ENCODE measurements at regions not wholly inside any gene's neighbourhood (a gene's known extent, or its start where the extent isn't known, plus 50 kb on each side); places are given as distances from the start of the nearest gene placed in this dataset.

DNA sequence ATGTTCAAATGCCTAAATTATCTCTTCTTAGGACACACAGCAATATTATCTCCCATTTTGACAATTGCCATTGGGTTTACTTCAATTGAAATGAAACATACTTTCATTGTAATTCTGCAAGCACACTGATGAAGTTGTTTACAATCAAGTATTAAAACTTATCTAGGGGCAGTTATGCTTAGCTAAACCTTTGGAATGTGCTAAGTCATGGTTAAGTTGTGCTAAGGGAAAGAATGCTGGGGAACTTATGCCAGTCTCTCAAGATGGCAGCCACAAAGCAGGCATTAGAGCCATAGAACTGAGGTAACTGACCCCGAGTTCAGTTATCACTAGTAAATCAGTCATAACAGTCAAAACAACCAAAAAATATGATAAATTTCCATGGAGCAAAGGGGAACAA is 59.1 kb upstream of the NT5E start:
- H3K4me1 ChIP-seq (ENCODE audit: control insufficient read depth, insufficient read depth, low read length) = no peaks in the 10 kb centered on the region
- ChIA-PET CTCF (interaction anchor here (0.6 to 1.4 kb wide), 2 partner anchors 92 to 145 kb away, joined by 3 to 7 read pairs; no protein-coding TSS in a partner anchor), POLR2A (no interaction called here)

DNA sequence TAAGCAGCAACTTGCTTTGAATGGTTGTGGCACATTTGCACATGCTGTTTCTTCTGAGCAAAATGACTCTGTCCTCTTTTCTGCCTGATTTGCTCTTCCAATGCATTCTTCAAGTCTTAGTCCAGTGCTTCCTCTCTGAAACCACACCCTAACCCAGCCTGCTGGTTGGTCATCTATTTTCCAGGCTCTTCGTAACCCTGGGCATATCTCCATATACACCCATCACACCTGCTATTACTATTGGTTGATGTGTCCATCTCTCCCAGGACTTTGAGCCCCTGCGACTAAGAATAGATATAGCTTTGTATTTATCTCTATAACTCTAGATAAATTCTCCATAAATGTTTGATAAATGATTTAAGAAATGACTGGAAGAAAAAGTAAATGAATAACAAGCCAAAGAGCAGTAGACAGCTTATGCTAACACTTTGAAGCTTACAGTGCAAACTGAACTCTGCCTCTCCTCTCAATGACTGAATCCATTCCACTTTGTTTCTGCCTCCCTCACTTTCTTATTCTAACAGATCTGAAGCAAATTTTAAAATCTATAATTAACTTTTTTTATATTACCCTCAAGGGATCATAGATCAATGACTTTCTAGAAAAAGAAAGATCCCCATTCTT is 59.7 kb upstream of the NT5E start:
- POLR2A ChIA-PET = no interaction called here
- Histone ChIP-seq H3K36me3 (ENCODE audit: control insufficient read depth in 2 of 2, insufficient read depth in 1 of 2, low read length in 2 of 2) (no peaks in the 10 kb centered on the region), H3K27ac (ENCODE audit: extremely low read depth, low read depth, low read length) (no peak overlapping the region), H3K4me3 (ENCODE audit: low read depth, low read length) (no peak overlapping the region), H3K4me1 (ENCODE audit: control insufficient read depth, insufficient read depth, low read length) (no peaks in the 10 kb centered on the region), H3K9me3 (ENCODE audit: control insufficient read depth, insufficient read depth, low read depth, low read length) (no peaks in the 10 kb centered on the region)
- CTCF ChIA-PET = interaction anchor here (0.6 to 1.4 kb wide), 4 partner anchors 41 to 897 kb away, joined by 3 to 7 read pairs (median 3); no protein-coding TSS in a partner anchor
- TF ChIP-seq ZNF174 (tag by site-specific recombination; IDR thresholded peaks at IDR 0.05) (no peak), ZNF324 (tag by site-specific recombination; IDR thresholded peaks at IDR 0.05) (no peak), ZNF660 (tag by site-specific recombination; IDR thresholded peaks at IDR 0.05) (no peak), RBAK (tag by site-specific recombination; IDR thresholded peaks at IDR 0.05) (no peak), ZNF155 (tag by site-specific recombination; IDR thresholded peaks at IDR 0.05) (no peak), ZBTB7A (tag by site-specific recombination; IDR thresholded peaks at IDR 0.05; ENCODE audit: low read depth) (no peak), ZNF169 (tag by site-specific recombination; IDR thresholded peaks at IDR 0.05) (no peak), HOXA7 (CRISPR knock-in tag; IDR thresholded peaks at IDR 0.05; ENCODE audit: borderline replicate concordance) (no peak), ZNF404 (tag by site-specific recombination; IDR thresholded peaks at IDR 0.05) (no peak), ZNF48 (tag by site-specific recombination; IDR thresholded peaks at IDR 0.05) (no peak)
- TF ChIP-seq, protein P1, sequence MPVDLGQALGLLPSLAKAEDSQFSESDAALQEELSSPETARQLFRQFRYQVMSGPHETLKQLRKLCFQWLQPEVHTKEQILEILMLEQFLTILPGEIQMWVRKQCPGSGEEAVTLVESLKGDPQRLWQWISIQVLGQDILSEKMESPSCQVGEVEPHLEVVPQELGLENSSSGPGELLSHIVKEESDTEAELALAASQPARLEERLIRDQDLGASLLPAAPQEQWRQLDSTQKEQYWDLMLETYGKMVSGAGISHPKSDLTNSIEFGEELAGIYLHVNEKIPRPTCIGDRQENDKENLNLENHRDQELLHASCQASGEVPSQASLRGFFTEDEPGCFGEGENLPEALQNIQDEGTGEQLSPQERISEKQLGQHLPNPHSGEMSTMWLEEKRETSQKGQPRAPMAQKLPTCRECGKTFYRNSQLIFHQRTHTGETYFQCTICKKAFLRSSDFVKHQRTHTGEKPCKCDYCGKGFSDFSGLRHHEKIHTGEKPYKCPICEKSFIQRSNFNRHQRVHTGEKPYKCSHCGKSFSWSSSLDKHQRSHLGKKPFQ (tag by site-specific recombination; IDR thresholded peaks at IDR 0.05) = no peak
- TF ChIP-seq, protein P2, sequence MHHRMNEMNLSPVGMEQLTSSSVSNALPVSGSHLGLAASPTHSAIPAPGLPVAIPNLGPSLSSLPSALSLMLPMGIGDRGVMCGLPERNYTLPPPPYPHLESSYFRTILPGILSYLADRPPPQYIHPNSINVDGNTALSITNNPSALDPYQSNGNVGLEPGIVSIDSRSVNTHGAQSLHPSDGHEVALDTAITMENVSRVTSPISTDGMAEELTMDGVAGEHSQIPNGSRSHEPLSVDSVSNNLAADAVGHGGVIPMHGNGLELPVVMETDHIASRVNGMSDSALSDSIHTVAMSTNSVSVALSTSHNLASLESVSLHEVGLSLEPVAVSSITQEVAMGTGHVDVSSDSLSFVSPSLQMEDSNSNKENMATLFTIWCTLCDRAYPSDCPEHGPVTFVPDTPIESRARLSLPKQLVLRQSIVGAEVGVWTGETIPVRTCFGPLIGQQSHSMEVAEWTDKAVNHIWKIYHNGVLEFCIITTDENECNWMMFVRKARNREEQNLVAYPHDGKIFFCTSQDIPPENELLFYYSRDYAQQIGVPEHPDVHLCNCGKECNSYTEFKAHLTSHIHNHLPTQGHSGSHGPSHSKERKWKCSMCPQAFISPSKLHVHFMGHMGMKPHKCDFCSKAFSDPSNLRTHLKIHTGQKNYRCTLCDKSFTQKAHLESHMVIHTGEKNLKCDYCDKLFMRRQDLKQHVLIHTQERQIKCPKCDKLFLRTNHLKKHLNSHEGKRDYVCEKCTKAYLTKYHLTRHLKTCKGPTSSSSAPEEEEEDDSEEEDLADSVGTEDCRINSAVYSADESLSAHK (tag by site-specific recombination; IDR thresholded peaks at IDR 0.05) = no peak
- TF ChIP-seq, protein P3, sequence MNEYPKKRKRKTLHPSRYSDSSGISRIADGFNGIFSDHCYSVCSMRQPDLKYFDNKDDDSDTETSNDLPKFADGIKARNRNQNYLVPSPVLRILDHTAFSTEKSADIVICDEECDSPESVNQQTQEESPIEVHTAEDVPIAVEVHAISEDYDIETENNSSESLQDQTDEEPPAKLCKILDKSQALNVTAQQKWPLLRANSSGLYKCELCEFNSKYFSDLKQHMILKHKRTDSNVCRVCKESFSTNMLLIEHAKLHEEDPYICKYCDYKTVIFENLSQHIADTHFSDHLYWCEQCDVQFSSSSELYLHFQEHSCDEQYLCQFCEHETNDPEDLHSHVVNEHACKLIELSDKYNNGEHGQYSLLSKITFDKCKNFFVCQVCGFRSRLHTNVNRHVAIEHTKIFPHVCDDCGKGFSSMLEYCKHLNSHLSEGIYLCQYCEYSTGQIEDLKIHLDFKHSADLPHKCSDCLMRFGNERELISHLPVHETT (tag by site-specific recombination; IDR thresholded peaks at IDR 0.05) = no peak

More for the DNA sequence above, 59.1 kb upstream of the NT5E start:
- H3K27ac ChIP-seq (ENCODE audit: extremely low read depth, low read depth, low read length) = no peak overlapping the region
- TF ChIP-seq ZNF140 (tag by site-specific recombination; IDR thresholded peaks at IDR 0.05) = no peak
- TF ChIP-seq ZNF521 (tag by site-specific recombination; IDR thresholded peaks at IDR 0.05) = no peak
- no peak for TF ChIP-seq ZNF701 (tag by site-specific recombination; IDR thresholded peaks at IDR 0.05)
- no peak for TF ChIP-seq ZNF664 (tag by site-specific recombination; IDR thresholded peaks at IDR 0.05)
- no peak for TF ChIP-seq ZNF404 (tag by site-specific recombination; IDR thresholded peaks at IDR 0.05)
- no peak for TF ChIP-seq ZNF433 (tag by site-specific recombination; IDR thresholded peaks at IDR 0.05; ENCODE audit: low read depth)
- TF ChIP-seq ZNF626 (tag by site-specific recombination; IDR thresholded peaks at IDR 0.05) = no peak
- H3K4me3 ChIP-seq (ENCODE audit: low read depth, low read length) = no peak overlapping the region
- no peaks in the 10 kb centered on the region for H3K36me3 ChIP-seq (ENCODE audit: control insufficient read depth in 2 of 2, insufficient read depth in 1 of 2, low read length in 2 of 2)
- no peaks in the 10 kb centered on the region for H3K9me3 ChIP-seq (ENCODE audit: control insufficient read depth, insufficient read depth, low read depth, low read length)
